ENCODE measurements at regions not wholly inside any gene's neighbourhood (a gene's known extent, or its start where the extent isn't known, plus 50 kb on each side); places are given as distances from the start of the nearest gene placed in this dataset.
"Not testable (repeated sequence)": the region's sequence is repeated elsewhere in the genome, so short reads cannot be mapped to it uniquely, and the experiment has no call there.

- DNase-seq (ENCODE audit: low spot score) = no peak
Measured at GRCh38 chr10:7108141-7108540, 302.7 kb downstream of the SFMBT2 start.

- DNase-seq (ENCODE audit: low spot score) = no peak
Measured at GRCh38 chr10:7107285-7107684, 303.5 kb downstream of the SFMBT2 start.

- DNase-seq (ENCODE audit: low spot score) = not testable (repeated sequence)
Measured at GRCh38 chr10:7104379-7104778, 306.5 kb downstream of the SFMBT2 start.

- no peak for DNase-seq (ENCODE audit: low spot score)
Measured at GRCh38 chr10:7102557-7103349, 308.1 kb downstream of the SFMBT2 start.

- DNase-seq (ENCODE audit: low spot score) = no peak
Measured at GRCh38 chr10:7102084-7102483, 308.8 kb downstream of the SFMBT2 start.

GRCh38 chr10:7101451-7101850, 309.4 kb downstream of the SFMBT2 start:
- DNase-seq (ENCODE audit: low spot score) = no peak

- DNase-seq (ENCODE audit: low spot score) = no peak
Measured at GRCh38 chr10:7100032-7100702, 310.7 kb downstream of the SFMBT2 start.

- DNase-seq (ENCODE audit: low spot score) = no peak
Measured at GRCh38 chr10:7098160-7098762, 312.6 kb downstream of the SFMBT2 start.

- DNase-seq (ENCODE audit: low spot score) = no peak
Measured at GRCh38 chr10:7094781-7095180, 316.1 kb downstream of the SFMBT2 start.

- DNase-seq (ENCODE audit: low spot score) = no peak
Measured at GRCh38 chr10:7093368-7093767, 317.5 kb downstream of the SFMBT2 start.

- DNase-seq (ENCODE audit: low spot score) = no peak
Measured at GRCh38 chr10:7092603-7093002, 318.2 kb downstream of the SFMBT2 start.

- DNase-seq (ENCODE audit: low spot score) = no peak
Measured at GRCh38 chr10:7090529-7090928, 320.3 kb downstream of the SFMBT2 start.

- no peak for DNase-seq (ENCODE audit: low spot score)
Measured at GRCh38 chr10:7085913-7086589, 324.8 kb downstream of the SFMBT2 start.

GRCh38 chr10:7085147-7085912, 325.5 kb downstream of the SFMBT2 start:
- no peak for DNase-seq (ENCODE audit: low spot score)

- no peak for DNase-seq (ENCODE audit: low spot score)
Measured at GRCh38 chr10:7084280-7085005, 326.4 kb downstream of the SFMBT2 start.

GRCh38 chr10:7082967-7083366, 327.9 kb downstream of the SFMBT2 start:
- DNase-seq (ENCODE audit: low spot score) = no peak

GRCh38 chr10:7077880-7078279, 333.0 kb downstream of the SFMBT2 start:
- no peak for DNase-seq (ENCODE audit: low spot score)

- DNase-seq (ENCODE audit: low spot score) = no peak
Measured at GRCh38 chr10:7075851-7076250, 335.0 kb downstream of the SFMBT2 start.

GRCh38 chr10:7075110-7075509, 335.7 kb downstream of the SFMBT2 start:
- no peak for DNase-seq (ENCODE audit: low spot score)

GRCh38 chr10:7071421-7071820, 339.4 kb downstream of the SFMBT2 start:
- no peak for DNase-seq (ENCODE audit: low spot score)

- DNase-seq (ENCODE audit: low spot score) = no peak
Measured at GRCh38 chr10:7070950-7071349, 339.9 kb downstream of the SFMBT2 start.
